Stimulated activated CD8-positive, alpha-beta memory T cell treated with anti-CD3 and anti-CD28 coated beads, Interleukin-4, amount 100 ng/mL, for 1 hour (primary cell): ENCODE measurements at regions not wholly inside any gene's neighbourhood (a gene's known extent, or its start where the extent isn't known, plus 50 kb on each side); places are given as distances from the start of the nearest gene placed in this dataset.
"Not testable (repeated sequence)": the region's sequence is repeated elsewhere in the genome, so short reads cannot be mapped to it uniquely, and the experiment has no call there.

ENCODE experiments used
- DNase-seq, 2 donors: peaks; one replicate each; pipeline ENCODE4 v3.0.0-alpha.2; 2020; ENCODE audit warnings: low read depth in 2 of 2, low spot score in 1 of 2

DNA sequence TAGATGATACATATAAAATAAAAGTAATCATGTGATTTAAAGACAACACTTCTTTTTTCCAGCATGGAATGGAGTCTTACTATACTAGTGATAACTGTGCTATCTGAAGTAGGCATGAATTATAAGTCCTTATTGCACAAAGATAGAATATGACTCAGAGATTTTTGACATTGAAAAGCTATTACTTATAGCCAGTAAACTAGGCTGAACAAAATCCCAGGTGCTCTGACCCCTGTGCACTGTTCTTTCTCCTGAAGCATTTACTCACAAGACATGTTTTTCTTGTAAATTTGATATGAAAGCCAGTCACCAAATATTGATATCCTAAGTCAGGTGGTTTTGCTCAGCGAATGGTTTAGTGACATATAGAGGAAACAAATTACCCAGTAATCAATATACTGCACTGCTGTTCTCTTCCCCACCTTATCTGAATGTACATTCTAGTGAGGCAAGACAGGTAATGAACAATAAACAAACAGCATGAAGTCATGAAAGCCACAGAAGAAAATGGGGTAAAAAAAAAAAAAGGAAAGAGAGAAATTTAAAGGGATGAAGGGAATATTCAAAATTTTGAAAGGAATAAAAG, 1567.0 kb upstream of the SPRY2 start:
- no peak for DNase-seq

DNA sequence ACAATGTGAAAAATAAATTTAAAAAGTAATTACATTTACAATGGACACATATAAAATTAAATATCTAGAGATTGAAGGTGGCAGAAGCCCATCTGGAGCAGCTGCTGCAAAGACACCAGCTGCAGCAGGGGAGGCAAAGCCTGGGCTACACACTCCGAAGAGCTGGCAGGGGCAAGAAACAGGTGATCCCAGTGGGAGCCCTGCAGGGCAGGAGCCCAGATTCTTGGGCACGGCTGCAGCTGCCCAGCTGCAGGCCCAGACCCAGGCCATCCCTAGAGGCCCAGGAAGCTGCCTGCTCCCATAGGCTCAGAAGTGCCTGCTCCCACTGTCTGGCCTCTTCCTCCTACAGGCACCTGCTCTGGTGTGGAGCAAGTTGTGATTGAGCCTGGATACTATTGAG, 1547.9 kb upstream of the SPRY2 start:
- no peak for DNase-seq

DNA sequence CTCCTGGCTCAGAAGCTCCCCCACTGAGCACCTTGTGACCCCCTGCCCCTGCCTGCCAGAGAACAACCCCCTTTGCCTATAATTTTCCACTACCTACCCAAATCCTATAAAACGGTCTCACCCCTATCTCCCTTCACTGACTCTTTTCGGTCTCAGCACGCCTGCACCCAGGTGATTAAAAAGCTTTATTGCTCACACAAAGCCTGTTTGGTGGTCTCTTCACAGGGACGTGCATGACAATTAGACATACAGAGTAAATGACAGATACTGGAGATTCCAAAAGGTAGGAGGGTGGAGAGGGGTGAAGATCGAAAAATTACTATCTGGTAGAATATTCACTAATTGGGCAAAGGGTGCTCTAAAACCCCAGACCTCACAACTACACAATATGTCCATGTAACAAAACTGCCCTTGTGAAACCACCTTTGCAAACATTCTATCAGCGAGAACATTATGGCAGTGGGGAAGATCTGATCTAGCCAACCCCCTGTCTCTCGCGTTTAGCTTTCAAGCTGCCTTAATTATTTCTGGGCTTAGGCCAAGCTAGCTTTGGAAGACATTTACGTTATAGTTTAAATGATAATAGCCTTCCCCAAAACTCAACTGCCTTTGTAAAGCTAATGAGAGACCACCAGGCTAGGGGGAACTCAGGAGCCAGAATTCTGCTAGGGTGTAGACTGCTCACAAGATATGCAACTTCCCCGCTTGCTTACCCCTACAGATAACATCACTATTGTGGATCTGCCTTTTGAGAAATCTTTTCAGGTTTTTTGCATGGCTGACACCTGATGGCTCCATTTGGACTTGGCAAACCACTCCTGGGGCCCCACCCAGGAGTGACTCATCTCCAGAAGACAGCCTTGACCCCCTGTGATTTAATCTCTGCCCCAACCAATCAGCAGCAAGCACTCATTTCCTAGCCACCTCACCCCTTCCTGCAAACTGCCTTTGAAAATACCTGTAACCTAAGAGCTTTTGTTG, 1534.0 kb upstream of the SPRY2 start:
- no peak for DNase-seq

DNA sequence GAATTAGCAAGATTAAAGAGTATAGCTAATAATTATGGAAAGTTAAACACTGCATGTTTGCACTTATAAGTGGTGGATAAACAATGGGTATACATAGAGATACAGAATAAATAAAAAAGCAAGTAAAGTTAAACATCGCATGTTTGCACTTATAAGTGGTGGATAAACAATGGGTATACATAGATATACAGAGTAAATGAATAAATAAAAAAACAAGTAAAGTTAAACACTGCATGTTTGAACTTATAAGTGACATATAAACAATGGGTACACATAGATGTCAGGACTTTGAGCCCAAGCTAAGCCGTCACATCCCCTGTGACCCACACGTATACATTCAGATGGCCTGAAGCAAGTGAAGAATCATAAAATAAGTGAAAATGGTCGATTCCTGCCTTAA, 1533.3 kb upstream of the SPRY2 start:
- DNase-seq, result no peak

DNA sequence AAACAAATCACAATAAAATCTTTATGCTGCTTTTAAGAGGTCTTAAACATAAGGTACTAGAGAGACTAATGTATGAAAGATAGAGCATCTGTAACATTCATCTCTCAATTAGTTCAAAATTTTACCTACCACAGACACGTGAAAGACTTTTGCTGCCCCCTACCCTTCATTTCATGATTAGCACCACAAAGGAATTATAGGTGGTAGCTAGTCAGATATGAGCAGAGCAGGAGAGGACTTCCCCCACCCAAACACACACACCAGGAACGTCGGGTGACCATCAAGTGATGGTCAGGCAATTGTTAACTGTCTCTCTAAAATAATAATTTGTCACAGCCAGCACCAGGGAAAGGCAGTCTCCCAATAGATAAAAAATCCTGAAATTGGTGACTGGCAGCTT, 1531.7 kb upstream of the SPRY2 start:
- no peak for DNase-seq

DNA sequence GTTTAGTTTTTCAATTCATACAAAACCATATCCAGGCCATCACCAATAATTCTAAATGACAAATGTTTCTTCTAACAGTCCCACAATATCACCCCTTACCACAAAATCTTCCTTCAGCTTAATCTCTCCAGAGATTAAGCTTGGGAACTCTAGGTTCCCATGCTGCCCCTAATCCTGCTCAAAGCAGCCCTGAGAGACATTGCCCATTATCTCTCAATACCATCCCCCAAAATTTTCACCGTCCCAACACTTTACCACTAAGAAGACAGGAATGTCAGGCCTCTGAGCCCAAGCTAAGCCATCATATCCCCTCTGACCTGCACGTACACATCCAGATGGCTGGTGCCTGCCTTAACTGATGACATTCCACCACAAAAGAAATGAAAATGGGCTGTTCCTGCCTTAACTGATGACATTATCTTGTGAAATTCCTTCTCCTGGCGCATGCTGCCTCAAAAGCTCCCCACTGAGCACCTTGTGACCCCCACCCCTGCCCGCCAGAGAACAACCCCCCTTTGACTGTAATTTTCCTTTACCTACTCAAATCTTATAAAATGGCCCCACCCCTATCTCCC, 1530.9 kb upstream of the SPRY2 start:
- DNase-seq, result not testable (repeated sequence)

DNA sequence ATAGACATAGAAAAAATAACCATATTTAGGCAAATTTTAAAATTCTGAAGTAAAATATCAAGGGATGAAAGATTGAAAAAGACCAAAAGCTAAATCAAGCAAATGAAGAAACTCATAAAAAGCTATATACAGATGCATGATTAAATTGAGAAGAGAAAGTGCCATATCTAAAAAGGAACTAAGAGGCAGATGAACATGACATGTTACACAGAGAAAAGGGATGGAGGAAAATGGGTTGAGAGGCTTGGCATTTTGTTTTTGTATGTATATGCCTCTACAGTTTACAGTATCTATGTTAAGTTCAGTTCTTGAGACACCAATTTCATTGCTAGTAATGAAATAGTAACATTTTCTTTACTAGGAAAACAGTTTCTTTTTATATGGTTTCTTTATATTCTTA, 1507.4 kb upstream of the SPRY2 start:
- DNase-seq, result no peak

DNA sequence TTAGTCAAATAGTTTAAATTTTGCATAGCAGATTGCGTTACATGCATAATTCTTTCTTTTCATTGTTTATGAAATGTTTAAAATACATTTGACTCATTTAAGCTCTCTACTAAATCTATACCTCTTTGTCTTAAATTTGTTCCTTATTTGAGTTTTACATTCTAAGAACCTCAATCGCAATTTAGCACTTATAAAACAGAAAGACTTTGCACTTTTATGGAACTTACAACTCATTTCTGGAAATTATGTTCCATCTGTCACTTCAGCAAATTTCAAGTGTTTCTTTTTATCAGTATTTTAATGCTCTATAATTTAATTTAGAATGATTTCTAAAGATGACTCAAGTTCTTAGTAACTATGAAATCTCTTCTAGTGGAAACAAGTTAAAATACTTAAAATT, 1505.8 kb upstream of the SPRY2 start:
- DNase-seq, result no peak

DNA sequence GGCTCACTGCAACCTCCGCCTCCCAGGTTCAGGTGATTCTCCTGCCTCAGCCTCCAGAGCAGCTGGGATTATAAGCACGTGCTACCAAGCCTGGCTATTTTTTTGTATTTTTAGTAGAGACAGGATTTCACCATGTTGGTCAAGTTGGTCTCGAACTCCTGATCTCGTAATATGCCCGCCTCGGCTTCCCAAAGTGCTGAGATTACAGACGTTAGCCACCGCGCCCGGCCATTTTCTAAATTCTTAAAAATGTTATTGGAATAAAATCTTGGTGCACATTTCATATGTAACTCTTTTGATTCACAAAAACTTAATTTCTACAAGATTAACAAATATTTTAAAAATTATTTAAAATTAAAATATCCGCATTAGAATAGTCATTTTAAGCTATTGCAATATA, 1480.3 kb upstream of the SPRY2 start:
- no peak for DNase-seq

DNA sequence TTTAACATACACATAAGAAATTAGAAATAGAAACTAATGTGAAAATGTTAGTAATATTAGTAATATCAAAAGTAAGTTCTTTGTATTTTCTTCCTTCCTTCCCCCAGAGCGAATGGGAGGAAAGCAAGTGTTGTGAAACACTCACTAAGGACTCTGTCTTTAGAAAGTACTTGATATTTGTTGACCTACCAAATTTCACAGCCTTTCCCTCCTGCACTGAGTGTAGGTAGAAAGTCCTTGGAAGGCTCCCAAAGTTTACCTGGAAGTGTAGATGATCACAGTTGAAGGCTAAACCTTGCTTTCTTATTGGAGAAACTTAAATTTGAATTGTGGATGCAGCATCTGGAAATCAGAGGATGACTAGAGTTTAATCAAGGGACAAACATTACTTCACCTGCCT, 1459.5 kb upstream of the SPRY2 start:
- DNase-seq, result no peak

DNA sequence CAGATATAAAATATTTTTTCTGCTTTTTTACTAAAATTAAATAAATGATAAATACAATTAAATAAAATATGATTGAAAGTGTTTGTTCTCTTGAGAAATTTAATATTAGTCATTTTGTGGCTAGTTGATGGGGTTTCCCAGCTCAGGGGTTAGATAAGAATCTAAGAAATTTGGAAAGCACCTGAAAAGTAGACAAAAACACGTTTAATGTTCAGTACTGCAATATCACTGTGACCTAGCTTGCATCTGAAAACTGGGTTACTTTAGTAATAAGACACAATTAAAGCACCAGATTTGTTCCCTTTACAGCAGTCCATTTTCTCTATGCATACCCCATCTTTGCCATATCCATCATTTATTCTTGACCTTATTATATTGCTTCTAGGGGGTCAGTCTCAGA, 1454.8 kb upstream of the SPRY2 start:
- DNase-seq, result no peak

DNA sequence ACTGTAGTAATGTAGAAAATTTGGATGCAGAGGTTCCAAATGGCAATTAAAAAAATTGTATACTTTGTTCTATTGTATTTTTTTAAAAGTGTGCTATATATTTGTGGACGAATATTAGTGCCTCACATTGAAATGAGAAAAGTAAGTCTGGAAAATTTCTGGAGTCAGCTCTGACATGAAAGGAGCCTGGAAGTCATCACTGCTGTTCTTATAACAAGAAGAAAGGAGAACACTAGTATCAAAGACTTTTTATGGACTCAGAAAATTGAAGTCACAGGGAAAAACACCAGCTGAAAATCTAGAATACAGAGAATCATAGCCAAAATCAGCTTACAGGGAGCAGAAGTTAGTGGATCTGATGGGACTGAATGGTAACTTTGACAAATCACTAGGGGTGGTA, 1450.7 kb upstream of the SPRY2 start:
- DNase-seq, result no peak

DNA sequence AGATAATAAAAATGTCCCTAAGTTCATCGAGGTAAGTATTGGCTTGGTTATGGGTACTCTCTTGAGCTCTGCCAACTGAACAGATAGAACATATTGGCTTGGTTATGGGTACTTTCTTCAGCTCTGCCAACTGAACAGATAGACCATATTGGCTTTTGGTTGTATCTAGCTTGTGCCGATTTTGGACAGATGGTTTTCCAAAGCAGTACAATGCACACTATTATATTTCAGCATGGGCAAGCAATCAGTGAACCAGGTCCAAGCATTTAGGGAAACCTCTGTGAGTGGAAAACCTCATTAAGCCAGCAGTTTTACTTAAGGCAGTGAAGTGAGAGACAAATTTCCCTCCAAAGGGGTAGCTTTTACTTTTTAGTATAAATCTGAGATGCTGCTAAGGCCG, 1440.5 kb upstream of the SPRY2 start:
- no peak for DNase-seq

DNA sequence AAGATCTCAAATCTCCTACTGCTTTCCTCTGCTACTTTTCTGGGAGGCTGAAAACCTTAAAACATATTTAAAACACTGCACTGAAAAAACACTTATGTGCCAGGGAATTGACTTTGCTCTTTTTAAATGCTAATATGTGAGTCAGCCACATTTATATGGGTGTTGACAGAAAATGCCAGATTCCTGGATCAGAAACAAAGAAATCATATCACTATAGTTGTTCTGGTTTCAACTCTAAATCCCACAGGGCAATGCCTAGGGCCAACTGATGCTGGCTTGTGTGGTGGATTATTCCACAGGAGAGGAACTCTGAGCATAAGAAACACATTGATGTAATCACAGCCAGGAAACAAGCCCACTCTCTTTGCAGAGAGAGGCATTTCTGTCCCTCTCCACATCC, 1439.0 kb upstream of the SPRY2 start:
- no peak for DNase-seq

DNA sequence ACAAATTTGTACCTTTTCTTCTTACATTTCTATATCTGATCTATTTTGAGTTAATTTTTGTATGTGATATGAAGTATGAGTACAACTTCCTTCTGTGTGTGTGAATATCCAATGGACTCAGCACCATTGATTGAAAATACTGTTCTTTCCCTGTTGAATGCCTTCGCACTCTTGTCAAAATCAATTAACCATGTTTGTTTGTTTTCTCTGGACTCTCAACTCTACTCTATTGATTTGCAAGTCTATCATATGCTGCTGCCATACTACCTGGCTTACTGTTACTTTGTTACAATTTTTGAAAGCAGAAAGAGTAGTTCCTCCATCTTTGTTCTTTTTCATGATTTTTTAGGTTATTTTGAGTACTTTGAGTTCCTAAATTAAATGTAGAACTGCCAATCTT, 1437.4 kb upstream of the SPRY2 start:
- DNase-seq, result no peak

DNA sequence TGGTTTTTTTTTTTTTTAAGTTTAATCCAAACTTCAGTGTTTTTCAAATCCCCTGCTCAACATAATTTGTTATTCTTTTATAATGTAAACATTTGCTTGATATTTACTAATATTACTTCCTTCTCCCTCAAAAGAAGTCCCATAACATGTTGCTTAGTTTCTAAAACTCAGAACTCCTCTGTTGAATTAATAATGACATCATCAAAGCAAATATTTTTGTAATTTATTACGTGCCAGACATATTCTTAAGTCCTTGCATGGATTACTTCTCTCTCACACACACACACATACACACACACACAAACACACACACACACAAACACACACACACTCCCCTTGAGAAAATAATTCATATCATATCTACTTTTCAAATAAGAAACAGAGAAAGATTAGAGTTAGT, 1432.3 kb upstream of the SPRY2 start:
- DNase-seq, result no peak

DNA sequence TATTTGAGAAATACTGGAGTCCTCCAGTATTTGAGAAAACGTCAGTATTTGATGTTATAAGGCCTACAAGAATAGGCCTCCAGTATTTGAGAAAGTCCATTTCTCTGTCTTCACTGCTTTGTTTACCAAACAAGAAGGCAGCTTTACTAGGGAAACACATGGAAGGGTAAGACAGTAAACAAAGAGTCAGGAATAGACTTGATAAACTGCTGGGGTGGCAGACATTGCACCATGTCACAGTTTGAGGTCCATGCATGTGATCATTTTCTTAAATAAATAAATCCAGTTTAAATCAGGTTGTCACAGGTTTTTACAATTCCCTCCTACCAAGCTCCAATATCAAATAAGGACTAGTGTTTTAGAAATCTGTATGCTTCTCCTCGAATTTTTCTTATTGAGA, 1431.0 kb upstream of the SPRY2 start:
- no peak for DNase-seq

DNA sequence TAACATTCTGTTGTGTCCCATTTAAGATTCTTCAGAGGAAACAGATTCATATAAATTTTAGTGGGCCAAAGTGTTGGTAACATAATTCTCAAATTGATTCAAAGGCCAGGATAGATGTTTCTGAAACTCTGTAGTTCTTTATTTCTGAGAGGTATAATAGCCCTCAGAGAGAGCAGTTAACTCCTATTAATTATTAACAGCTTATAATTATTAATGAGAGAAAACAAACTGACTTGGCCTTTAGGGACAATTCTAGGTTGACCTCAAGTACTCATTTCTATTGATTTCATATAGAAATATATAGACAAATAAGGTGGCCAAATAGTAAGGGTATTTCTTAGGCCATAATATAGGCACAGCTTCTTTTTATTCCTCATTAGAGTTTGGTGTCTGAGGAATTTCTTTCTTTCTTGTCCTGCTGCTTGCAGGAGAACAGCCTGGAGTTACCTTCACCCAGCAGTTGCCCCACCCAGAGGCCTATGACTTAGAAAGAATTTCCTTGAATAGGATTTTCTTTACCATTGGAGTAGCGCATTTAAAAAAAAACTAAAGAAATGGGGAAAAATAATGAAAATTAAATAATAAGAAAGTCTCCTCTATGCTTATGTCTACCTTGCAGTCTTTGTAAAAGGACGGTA, 1430.1 kb upstream of the SPRY2 start:
- DNase-seq, result no peak

DNA sequence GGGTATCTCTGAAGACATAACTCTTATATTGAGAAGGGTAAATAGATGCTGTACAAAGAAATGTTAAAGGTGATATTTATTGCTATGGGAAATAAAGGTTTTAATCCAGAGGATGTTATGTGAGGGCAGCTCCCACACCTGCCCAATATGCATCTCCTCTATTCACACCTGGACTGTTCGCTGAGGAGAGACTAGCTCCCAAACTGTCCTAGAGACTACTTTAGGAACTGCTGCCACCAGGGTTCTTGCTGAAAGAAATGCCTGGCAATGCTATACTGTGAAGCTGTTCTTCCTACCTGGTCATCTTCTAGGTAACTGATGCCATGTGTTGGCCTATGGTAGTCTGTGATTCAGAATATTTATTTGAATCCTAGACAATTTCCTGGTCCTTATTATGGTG, 1421.5 kb upstream of the SPRY2 start:
- DNase-seq, result no peak

DNA sequence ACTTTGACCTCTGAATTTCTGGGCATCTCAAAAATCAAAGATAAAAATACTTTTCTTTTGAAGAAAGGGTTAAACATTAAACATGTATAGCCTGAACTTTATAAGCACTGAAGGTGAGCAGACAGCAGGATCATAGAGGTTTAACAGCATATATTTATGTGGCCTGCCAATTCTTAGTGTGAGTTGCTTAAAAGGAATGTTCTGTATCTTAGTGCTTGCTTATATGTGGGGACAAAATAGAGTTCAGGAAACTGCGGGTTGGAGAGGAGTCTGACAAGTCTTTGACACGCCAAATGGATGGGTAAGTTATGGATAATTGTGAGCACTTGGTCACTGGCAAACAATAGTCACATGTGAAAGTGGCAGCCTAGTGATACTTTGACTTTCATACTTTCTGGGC, 1419.4 kb upstream of the SPRY2 start:
- no peak for DNase-seq

DNA sequence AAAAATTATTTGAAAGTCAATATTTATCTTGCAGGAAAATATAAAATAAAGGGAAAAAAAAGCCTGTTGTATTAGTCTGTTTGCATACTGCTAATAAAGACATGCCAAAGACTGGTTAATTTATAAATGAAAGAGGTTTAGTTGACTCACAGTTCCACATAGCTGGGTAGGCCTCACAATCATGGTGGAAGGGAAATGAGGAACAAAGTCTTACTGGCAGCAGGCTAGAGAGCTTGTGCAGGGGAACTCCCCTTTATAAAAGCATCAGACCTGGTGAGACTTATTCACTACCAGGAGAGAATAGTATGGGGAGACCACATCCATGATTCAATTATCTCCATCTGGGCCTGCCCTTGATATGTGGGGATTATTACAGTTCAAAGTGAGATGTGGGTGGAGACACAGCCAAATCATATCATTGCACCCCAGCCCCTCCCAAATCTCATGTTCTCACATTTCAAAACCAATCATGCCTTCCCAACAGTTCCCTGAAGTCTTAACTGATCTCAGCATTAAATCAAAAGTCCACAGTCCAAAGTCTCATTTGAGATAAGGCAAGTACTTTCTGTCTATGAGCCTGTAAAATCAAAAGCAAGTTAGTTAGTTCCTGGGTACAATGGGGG, 1416.5 kb upstream of the SPRY2 start:
- DNase-seq, result no peak

DNA sequence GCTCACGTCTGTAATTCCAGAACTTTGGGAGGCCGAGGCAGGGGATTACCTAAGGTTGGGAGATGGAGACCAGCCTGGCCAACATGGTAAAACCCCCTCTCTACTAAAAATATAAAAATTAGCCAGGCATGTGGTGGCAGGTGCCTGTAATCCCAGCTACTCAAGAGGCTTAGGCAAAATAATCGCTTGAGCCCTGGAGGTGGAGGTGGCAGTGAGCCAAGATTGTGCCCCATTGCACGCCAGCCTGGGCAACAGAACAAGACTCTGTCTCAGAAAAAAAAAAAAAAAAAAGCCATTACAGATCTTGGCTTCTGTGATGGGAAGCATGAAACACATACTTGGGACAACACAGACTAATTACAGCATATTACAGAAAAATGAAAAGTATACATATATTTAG, 1404.5 kb upstream of the SPRY2 start:
- no peak for DNase-seq
